Lower lobe of right lung (tissue), 2 donors: ENCODE measurements at regions not wholly inside any gene's neighbourhood (a gene's known extent, or its start where the extent isn't known, plus 50 kb on each side); places are given as distances from the start of the nearest gene placed in this dataset.

Experiments
- ATAC-seq, 2 donors: fragments of 200-7000 bp; cut with Tn5 transposase; one replicate each; pipeline ENCODE4 v1.9.1; 2020 to 2022; ENCODE audit warnings: mild to moderate bottlenecking in 2 of 2, moderate library complexity in 2 of 2
- DNase-seq: peaks from one replicate; pipeline ENCODE4 v3.0.0-alpha.2; 2020
- H3K27ac ChIP-seq: fragments of 200-600 bp; one replicate; pipeline ENCODE4 v1.8.0; 2022
- H3K27me3 ChIP-seq: fragments of 200-600 bp; one replicate; pipeline ENCODE4 v1.8.0; 2022; ENCODE audit warnings: low read depth
- H3K36me3 ChIP-seq: fragments of 200-600 bp; one replicate; pipeline ENCODE4 v1.8.0; 2022; ENCODE audit warnings: mild to moderate bottlenecking
- H3K4me1 ChIP-seq: fragments of 200-600 bp; one replicate; pipeline ENCODE4 v1.8.0; 2022
- H3K4me3 ChIP-seq: fragments of 200-600 bp; one replicate; pipeline ENCODE4 v1.8.0; 2022; ENCODE audit warnings: mild to moderate bottlenecking
- H3K9me3 ChIP-seq: fragments of 200-600 bp; one replicate; pipeline ENCODE4 v1.8.0; 2022
- intact Hi-C: fragments of 100-400 bp; cut with DNase I; formaldehyde crosslinking; loops from one replicate; pipeline ENCODE4 v1.11.0; 2022
- TF ChIP-seq, protein P1 (sequence below): fragments of 200-600 bp; IDR thresholded peaks from one replicate; pipeline ENCODE4 v1.8.0; 2022; ENCODE audit warnings: antibody characterized with exemption, mild to moderate bottlenecking
- donor health status: DM: no; HTN: yes; CAD: no; lungs with severe emphysema.

DNA sequence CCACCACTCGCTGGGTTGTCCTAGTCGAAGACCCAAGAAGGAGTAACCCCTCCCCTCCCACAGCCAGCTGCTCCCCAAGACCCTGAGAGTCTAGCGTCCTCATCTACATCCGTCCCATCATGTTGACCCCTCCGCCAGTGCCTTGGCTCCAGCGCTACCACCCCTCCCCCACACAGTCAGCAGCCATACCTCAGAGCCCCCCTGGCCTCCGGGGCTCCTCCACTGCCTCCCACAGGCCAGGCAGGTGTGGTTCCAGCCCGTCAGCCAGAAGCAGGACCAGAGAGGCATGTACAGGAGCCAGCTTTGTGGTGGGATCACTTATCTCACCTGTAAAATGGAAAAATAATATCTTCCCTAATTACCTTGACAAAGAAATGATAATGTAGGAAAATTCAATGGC, 51.5 kb upstream of the PHF21B start:
- no peaks in the 10 kb centered on the region for H3K9me3 ChIP-seq
- no peaks in the 10 kb centered on the region for H3K36me3 ChIP-seq
- no peaks in the 10 kb centered on the region for H3K4me1 ChIP-seq
- TF ChIP-seq, protein P1, sequence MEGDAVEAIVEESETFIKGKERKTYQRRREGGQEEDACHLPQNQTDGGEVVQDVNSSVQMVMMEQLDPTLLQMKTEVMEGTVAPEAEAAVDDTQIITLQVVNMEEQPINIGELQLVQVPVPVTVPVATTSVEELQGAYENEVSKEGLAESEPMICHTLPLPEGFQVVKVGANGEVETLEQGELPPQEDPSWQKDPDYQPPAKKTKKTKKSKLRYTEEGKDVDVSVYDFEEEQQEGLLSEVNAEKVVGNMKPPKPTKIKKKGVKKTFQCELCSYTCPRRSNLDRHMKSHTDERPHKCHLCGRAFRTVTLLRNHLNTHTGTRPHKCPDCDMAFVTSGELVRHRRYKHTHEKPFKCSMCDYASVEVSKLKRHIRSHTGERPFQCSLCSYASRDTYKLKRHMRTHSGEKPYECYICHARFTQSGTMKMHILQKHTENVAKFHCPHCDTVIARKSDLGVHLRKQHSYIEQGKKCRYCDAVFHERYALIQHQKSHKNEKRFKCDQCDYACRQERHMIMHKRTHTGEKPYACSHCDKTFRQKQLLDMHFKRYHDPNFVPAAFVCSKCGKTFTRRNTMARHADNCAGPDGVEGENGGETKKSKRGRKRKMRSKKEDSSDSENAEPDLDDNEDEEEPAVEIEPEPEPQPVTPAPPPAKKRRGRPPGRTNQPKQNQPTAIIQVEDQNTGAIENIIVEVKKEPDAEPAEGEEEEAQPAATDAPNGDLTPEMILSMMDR = no peak
- ATAC-seq (no peak), DNase-seq (no peak)
- no peak overlapping the region for H3K4me3 ChIP-seq
- intact Hi-C loops = no loop called here
- H3K27me3 ChIP-seq = peaks cover 4% of the 10 kb centered on the region
- H3K27ac ChIP-seq = no peak overlapping the region

DNA sequence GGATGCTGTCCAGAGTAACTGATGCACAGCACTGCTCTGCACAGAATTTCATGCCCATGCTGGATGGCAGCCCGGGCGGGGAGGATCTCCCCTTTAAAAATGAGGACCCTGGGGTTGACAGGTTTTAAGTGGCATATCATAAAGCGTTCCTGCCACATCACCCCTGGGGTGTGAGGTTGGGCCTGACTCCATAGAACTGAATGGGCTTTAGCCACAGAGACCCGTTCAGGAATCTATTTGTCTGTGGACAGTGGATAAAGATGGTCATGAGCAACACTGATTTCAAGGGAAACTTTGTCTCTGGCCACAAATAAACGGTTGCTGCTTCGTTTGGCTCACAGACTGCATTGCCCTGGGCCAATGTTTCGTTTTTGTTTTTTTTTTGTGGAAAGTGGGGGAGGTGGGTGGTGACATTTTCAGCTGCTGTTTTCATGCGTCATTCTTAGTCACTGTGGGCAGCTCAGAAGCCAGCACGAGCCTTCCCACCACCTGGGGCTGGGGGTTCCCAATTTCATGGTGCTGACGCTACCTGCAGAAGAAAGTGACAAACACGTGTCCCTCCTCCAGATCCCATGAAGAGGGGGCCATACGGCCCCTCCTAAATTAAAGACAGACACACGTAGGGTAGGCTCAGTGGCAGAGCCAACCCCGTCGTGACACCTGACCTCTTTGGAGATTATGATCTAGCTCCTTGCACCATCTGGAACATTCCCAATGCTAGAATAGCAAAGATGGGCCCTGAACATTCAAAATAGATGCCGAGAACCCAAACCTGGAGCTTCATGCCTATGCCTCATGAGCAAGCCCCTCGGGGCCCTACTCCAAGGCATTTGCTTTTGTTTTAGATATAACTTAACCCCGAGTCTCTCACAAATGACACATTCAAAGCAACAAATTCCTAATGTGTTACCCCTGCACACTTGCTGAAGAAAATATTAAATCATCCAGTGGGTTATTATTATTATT, 54.8 kb upstream of the PHF21B start:
- ATAC-seq (no peak), DNase-seq (no peak)
- H3K27me3 ChIP-seq = peaks cover 4% of the 10 kb centered on the region
- H3K4me1 ChIP-seq = no peaks in the 10 kb centered on the region
- intact Hi-C loops = no loop called here
- no peaks in the 10 kb centered on the region for H3K9me3 ChIP-seq
- no peaks in the 10 kb centered on the region for H3K36me3 ChIP-seq
- H3K27ac ChIP-seq = no peak overlapping the region
- no peak overlapping the region for H3K4me3 ChIP-seq
- TF ChIP-seq, protein P1 = no peak

- no peak for DNase-seq
- Histone ChIP-seq H3K4me1 (no peaks in the 10 kb centered on the region), H3K4me3 (no peak overlapping the region), H3K27me3 (peaks cover 4% of the 10 kb centered on the region), H3K36me3 (no peaks in the 10 kb centered on the region), H3K9me3 (no peaks in the 10 kb centered on the region), H3K27ac (no peak overlapping the region)
- no peak for ATAC-seq
- intact Hi-C loops = no loop called here
- TF ChIP-seq, protein P1 = no peak
Observed at GRCh38 chr22:45065726-45066125, 55.9 kb upstream of the PHF21B start.

DNA sequence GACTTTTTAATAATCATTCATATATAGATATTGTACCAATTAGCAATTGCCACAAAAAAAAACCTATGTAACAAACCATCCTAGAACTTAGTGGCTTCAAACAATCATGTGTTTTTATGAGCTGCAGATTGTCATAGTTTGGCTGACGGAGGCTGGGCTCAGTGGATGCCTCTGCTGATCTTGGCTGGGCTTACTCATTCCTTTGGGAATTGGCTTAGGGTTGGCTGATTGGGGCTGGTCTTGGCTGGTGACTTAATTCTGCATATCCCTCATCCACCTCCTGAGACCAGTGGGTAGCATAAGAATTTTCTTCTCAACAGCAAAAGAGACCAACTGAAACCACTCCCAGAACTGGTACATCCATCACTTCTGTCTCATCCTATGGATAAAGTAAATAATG, 57.9 kb upstream of the PHF21B start:
- Histone ChIP-seq H3K36me3 (no peaks in the 10 kb centered on the region), H3K4me3 (no peak overlapping the region), H3K27me3 (peaks cover 21% of the 10 kb centered on the region), H3K4me1 (no peaks in the 10 kb centered on the region), H3K27ac (no peak overlapping the region), H3K9me3 (no peaks in the 10 kb centered on the region)
- TF ChIP-seq, protein P1 = no peak
- no peak for ATAC-seq
- intact Hi-C loops = no loop called here
- DNase-seq = no peak

DNA sequence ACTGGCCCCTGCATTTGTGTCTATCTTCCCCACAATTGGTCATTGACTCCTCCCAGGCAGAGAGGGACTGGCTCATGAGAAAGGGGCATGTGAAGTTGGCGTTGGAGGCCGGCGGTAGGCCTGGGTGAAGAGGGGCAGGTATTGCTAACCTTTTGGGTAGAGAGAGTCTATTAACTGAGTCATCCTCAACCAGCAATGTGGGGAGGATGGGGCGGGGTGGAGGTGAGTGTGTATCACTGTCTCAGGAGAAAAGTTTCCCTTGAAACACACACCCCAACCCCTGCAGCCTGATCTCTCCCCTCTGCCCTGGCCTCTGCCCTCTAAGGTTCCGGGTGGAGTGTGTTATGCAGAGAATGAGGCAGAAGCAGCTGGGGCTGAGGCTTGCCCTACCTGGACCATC, 60.1 kb upstream of the PHF21B start:
- TF ChIP-seq, protein P1 = no peak
- intact Hi-C loops = no loop called here

More for the DNA sequence above, 60.1 kb upstream of the PHF21B start:
- DNase-seq (no peak), ATAC-seq (no peak)
- Histone ChIP-seq H3K27ac (no peak overlapping the region), H3K27me3 (peaks cover 32% of the 10 kb centered on the region), H3K9me3 (no peaks in the 10 kb centered on the region), H3K36me3 (no peaks in the 10 kb centered on the region), H3K4me3 (no peak overlapping the region), H3K4me1 (no peaks in the 10 kb centered on the region)
